ENCODE measurements at regions not wholly inside any gene's neighbourhood (a gene's known extent, or its start where the extent isn't known, plus 50 kb on each side); places are given as distances from the start of the nearest gene placed in this dataset.

DNA sequence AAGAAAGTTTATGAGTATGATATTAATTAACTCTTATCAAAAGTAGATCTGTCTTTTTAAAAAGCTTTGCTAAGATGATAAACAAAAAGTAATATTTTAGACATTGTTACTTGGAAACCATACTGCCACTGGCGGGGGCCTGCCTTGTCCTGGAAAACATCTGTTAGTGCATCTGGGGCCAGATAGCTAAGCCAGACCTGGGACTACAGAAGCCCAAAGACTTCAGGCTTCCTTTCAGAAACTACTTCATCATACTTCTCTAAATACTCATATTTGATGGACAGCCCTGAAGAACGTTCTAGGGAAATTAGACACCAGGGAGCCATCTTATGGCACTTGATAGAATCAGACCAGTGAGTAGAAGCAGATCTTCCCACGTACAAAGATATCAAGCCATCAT, 795.4 kb upstream of the SEMA6D start:
- TF ChIP-seq, protein P1, sequence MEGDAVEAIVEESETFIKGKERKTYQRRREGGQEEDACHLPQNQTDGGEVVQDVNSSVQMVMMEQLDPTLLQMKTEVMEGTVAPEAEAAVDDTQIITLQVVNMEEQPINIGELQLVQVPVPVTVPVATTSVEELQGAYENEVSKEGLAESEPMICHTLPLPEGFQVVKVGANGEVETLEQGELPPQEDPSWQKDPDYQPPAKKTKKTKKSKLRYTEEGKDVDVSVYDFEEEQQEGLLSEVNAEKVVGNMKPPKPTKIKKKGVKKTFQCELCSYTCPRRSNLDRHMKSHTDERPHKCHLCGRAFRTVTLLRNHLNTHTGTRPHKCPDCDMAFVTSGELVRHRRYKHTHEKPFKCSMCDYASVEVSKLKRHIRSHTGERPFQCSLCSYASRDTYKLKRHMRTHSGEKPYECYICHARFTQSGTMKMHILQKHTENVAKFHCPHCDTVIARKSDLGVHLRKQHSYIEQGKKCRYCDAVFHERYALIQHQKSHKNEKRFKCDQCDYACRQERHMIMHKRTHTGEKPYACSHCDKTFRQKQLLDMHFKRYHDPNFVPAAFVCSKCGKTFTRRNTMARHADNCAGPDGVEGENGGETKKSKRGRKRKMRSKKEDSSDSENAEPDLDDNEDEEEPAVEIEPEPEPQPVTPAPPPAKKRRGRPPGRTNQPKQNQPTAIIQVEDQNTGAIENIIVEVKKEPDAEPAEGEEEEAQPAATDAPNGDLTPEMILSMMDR (IDR thresholded peaks at IDR 0.05), result no peak
- no peak for TF ChIP-seq NFE2L2 (conservative IDR thresholded peaks at IDR 0.05; ENCODE audit: low read length)
- no peak for TF ChIP-seq CEBPB (IDR thresholded peaks at IDR 0.05)
- TF ChIP-seq REST (IDR thresholded peaks at IDR 0.05), result no peak
- TF ChIP-seq ZNF302 (CRISPR knock-in tag; IDR thresholded peaks at IDR 0.05), result no peak
- no peak for TF ChIP-seq POLR2A (IDR thresholded peaks at IDR 0.05; ENCODE audit: low read length)
- no peak for TF ChIP-seq JUNB (IDR thresholded peaks at IDR 0.05)
- TF ChIP-seq NPAS2 (CRISPR knock-in tag; IDR thresholded peaks at IDR 0.05; ENCODE audit: borderline replicate concordance), result no peak
- no peak for TF ChIP-seq USF2 (IDR thresholded peaks at IDR 0.05)
- no peak for TF ChIP-seq RAD21 (conservative IDR thresholded peaks at IDR 0.05 in 1 of 2, IDR thresholded peaks at IDR 0.05 in 1 of 2)

All from A549 (cell line).